Activated naive CD8-positive, alpha-beta T cell treated with anti-CD3 and anti-CD28 coated beads, Interleukin-2, amount 10 ng/mL, durations not matched to agents 7 days and 5 days (primary cell): ENCODE measurements at regions not wholly inside any gene's neighbourhood (a gene's known extent, or its start where the extent isn't known, plus 50 kb on each side); places are given as distances from the start of the nearest gene placed in this dataset.

ENCODE experiments used
- ATAC-seq: fragments of 150-1000 bp; cut with Tn5 transposase; one replicate; pipeline ENCODE4 v1.10.0; 2021; ENCODE audit warnings: low read depth, moderate library complexity
- POLR2A ChIA-PET: fragments of 350-600 bp; sonication (Branson Sonifier 250); formaldehyde crosslinking; loops from one replicate; lab custom pipeline; 2021; ENCODE audit warnings: antibody characterized with exemption; lab: Charles Lee
- DNase-seq: peaks from one replicate; pipeline ENCODE4 v3.0.0; 2021
- H3K27ac Mint-ChIP-seq: one replicate; pipeline ENCODE4 v1.8.0; 2022; ENCODE audit warnings: mild to moderate bottlenecking, mixed read lengths
- H3K27me3 Mint-ChIP-seq: one replicate; pipeline ENCODE4 v1.8.0; 2022; ENCODE audit warnings: mild to moderate bottlenecking, moderate library complexity, mixed read lengths
- H3K36me3 Mint-ChIP-seq: one replicate; pipeline ENCODE4 v1.8.0; 2021; ENCODE audit warnings: mild to moderate bottlenecking, mixed read lengths
- H3K4me1 Mint-ChIP-seq: one replicate; pipeline ENCODE4 v1.8.0; 2021; ENCODE audit warnings: mixed read lengths
- H3K4me3 Mint-ChIP-seq: one replicate; pipeline ENCODE4 v1.8.0; 2022; ENCODE audit warnings: mild to moderate bottlenecking, moderate library complexity, mixed read lengths
- H3K9me3 Mint-ChIP-seq: one replicate; pipeline ENCODE4 v1.8.0; 2021; ENCODE audit warnings: mixed read lengths

DNA sequence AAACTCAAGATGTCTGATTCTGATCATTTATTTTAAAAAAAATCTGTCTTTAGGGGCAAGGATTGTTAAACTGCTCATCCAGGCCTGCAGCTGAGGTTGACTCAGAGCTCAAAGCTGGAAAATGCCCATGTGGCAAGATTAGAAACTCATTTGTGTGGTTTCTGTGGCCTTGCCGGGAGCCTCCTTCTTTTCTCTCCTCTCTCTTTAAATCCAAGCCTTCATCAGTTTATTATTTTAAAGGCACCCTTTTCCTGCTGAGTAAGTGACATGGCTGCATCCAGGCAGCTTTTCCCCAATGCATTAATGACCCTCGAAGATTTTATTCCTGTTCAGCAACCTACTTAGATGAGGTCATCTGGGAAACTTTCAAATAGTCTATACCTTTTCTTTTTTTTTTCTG is 221.3 kb upstream of the CDIN1 start:
- ATAC-seq: no peak
- Mint-ChIP-seq H3K9me3 (no peaks in the 10 kb centered on the region), H3K27me3 (no peaks in the 10 kb centered on the region), H3K4me1 (no peaks in the 10 kb centered on the region), H3K4me3 (no peak overlapping the region), H3K27ac (no peak overlapping the region), H3K36me3 (no peaks in the 10 kb centered on the region)
- DNase-seq: no peak
- POLR2A ChIA-PET: no interaction called here

DNA sequence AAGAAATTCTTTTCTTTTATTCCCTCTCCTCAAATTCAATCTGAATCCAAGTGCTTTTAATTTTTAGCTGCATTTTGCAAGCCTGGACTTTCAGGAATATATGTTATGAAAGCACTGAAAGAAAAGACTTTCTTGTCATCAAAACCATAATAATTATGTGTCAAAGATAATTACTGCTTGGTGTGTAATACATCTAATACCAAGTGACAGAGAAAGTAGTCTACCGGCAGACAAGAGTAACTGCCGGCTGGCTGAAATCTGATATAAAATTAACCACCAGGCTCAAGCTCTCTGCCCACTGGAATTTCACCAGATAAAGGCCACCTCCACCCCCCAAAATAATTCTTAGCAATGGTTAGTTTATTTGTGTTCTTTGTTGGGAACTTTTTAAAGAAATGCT is 220.9 kb upstream of the CDIN1 start:
- DNase-seq: no peak
- Mint-ChIP-seq H3K36me3 (no peaks in the 10 kb centered on the region), H3K4me1 (no peaks in the 10 kb centered on the region), H3K27ac (no peak overlapping the region), H3K4me3 (no peak overlapping the region), H3K9me3 (no peaks in the 10 kb centered on the region), H3K27me3 (no peaks in the 10 kb centered on the region)
- ATAC-seq: no peak
- POLR2A ChIA-PET: no interaction called here

DNA sequence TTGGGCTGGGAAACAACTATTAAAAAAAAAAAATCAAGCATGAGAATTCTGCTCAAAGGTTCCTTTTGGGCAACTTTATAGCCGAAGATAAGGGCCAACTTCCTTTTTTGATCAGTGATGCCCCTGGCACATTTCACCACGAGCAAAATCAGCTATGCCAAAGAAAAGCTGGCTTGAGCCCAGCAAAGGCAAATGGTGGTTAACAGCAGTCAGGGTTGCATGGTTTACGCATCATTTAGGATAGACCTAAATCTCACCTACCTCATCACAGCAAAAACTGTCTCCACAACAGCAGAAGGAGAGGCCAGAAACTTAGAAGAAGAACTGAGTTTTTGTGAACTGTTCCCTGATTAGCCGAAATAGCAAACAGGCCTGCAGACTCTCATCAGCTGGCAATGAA is 220.1 kb upstream of the CDIN1 start:
- ATAC-seq (no peak), DNase-seq (no peak)
- Mint-ChIP-seq H3K9me3 (no peaks in the 10 kb centered on the region), H3K27me3 (no peaks in the 10 kb centered on the region), H3K4me3 (no peak overlapping the region), H3K36me3 (no peaks in the 10 kb centered on the region), H3K27ac (no peak overlapping the region), H3K4me1 (no peaks in the 10 kb centered on the region)
- POLR2A ChIA-PET: no interaction called here

DNA sequence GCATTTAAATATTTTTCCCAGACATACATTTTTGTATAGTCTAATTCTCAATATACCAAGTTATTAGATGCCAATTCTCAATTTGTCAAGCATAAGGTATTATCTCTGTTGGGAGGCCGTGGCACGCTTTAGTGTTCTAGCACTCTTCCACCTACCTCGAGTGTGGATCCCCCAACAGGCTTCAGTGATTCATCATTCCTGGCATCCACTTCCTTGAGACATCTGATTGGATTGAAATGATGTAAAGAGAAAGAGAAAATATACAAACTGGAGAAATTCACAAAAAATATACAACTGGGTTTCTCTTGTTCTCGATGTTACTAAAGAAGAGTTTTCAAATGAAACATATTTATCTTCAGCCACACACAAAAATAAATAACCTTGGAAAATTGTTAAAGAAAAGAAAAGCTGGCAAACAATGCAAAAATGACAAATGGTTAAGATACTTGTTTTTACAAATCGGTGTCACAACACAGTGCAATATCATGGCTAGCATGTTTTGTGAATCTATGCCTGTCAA is 218.0 kb upstream of the CDIN1 start:
- DNase-seq: no peak
- no peak for ATAC-seq
- H3K4me3 Mint-ChIP-seq: no peak overlapping the region
- H3K27me3 Mint-ChIP-seq: no peaks in the 10 kb centered on the region
- H3K27ac Mint-ChIP-seq: no peak overlapping the region
- no peaks in the 10 kb centered on the region for H3K4me1 Mint-ChIP-seq
- POLR2A ChIA-PET: no interaction called here
- no peaks in the 10 kb centered on the region for H3K9me3 Mint-ChIP-seq
- no peaks in the 10 kb centered on the region for H3K36me3 Mint-ChIP-seq

DNA sequence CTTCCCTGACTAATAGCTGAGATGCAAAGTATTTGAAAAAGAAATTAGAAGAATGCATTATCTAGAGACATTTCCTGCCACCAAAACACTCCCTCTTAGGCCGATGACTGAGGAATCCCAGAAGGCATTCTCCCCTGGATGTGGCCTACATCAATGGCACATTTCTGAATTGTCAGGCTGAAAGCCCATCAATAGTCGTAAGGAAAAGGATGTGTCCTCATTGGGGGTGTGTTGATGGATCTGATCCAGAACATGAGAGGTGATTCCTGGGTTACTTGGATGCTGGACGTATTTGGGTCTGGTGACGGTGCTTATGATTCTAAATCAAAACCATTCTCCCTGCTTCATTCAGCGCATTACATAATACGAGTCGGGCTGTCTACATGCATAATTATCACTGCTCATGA is 216.9 kb upstream of the CDIN1 start:
- H3K9me3 Mint-ChIP-seq: no peaks in the 10 kb centered on the region
- POLR2A ChIA-PET: no interaction called here
- H3K27ac Mint-ChIP-seq: no peak overlapping the region
- no peak overlapping the region for H3K4me3 Mint-ChIP-seq
- ATAC-seq (no peak), DNase-seq (no peak)
- H3K36me3 Mint-ChIP-seq: no peaks in the 10 kb centered on the region
- H3K27me3 Mint-ChIP-seq: no peaks in the 10 kb centered on the region
- H3K4me1 Mint-ChIP-seq: no peaks in the 10 kb centered on the region

DNA sequence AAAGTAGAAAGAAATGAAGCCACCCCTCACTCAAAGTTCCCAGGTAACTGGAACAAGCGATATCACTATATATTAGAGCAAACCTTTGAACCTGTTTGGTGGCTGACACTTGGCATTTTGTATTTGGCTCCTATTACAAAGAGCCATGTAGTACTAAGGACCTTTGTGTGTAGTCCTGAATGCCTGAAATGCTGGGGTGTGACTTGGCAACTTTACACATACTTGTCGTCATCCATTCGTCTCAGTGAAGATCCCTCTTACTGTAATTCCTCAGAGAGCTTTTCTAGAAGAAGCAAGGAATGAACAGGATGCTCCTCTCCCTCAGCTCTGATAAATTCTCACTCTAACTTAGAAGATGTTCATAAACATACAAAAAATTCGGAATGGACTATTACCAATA is 216.1 kb upstream of the CDIN1 start:
- DNase-seq (no peak), ATAC-seq (no peak)
- Mint-ChIP-seq H3K27me3 (no peaks in the 10 kb centered on the region), H3K4me1 (no peaks in the 10 kb centered on the region), H3K36me3 (no peaks in the 10 kb centered on the region), H3K4me3 (no peak overlapping the region), H3K27ac (no peak overlapping the region), H3K9me3 (no peaks in the 10 kb centered on the region)
- POLR2A ChIA-PET: no interaction called here

DNA sequence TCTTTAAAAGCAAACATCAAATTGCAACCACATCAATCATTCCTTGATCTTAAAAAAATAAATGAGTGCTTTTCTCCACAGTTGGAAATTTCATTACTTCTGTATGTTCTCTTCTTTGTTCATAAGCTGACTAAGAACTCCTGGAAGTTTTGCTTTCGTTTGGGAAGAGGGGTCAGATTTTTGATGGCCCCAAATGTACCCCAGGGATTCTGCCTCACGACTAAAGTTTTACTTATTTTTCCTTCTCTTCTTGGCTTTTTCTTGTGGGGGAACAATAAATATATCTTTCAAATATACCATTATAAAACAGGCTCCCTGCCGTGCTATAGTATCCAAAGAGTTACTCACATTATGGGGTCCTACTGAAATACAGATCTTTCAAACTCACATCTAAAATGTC is 215.0 kb upstream of the CDIN1 start:
- ATAC-seq (no peak), DNase-seq (no peak)
- H3K27me3 Mint-ChIP-seq: no peaks in the 10 kb centered on the region
- H3K36me3 Mint-ChIP-seq: no peaks in the 10 kb centered on the region
- H3K27ac Mint-ChIP-seq: no peak overlapping the region
- no peaks in the 10 kb centered on the region for H3K9me3 Mint-ChIP-seq
- POLR2A ChIA-PET: no interaction called here
- no peaks in the 10 kb centered on the region for H3K4me1 Mint-ChIP-seq
- no peak overlapping the region for H3K4me3 Mint-ChIP-seq

DNA sequence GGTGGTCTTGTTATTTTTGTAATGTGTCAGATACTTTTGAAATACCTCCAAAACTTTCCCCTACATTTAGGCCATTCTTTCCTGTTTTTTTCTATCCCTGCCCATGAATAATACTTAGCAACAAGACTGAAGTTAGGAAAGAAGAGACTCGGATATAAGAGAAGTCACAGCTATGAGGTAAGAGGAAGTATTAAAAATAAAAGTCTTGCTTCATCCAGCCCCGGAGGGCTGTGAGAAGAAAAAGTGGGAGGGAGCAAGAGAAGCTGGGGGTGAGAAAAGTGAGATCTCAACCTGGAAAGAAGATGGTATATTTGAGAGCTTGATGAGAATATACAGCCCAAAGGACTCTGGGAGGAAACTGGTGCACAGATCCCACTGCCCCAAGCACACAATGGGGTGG is 213.5 kb upstream of the CDIN1 start:
- DNase-seq (no peak), ATAC-seq (no peak)
- no peak overlapping the region for H3K4me3 Mint-ChIP-seq
- H3K4me1 Mint-ChIP-seq: no peaks in the 10 kb centered on the region
- no peaks in the 10 kb centered on the region for H3K36me3 Mint-ChIP-seq
- H3K27me3 Mint-ChIP-seq: no peaks in the 10 kb centered on the region
- POLR2A ChIA-PET: no interaction called here
- no peaks in the 10 kb centered on the region for H3K9me3 Mint-ChIP-seq
- H3K27ac Mint-ChIP-seq: no peak overlapping the region

DNA sequence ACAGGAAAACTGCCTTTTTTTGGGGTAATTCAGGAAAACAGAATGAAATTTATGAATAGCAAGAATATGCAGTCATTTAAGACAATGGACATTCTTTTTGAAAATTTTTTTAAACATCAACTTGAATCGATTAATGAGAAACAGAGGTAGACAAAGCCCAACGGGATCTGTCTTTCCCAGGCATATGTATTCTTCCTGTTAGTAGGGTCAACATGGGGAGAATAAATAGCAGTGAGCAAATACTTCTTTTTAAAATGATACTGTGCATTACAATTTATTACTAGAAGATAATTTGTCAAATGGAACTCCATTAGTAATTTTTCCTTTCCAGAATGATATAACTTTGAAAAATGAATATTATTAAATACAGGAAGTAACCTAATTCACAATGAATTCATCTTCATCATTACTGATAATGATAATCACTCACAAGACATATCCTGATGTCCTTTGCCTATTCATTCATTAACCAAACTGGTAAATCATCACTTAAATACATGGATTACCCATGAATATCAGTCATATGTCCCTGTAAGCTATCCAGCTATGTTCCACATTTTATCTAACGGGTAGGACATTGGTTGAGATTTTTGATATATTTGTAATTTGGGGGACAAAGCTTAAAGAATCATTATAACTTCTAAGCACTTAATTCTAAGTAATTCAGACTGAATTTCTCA is 209.2 kb upstream of the CDIN1 start:
- Mint-ChIP-seq H3K4me3 (no peak overlapping the region), H3K36me3 (no peaks in the 10 kb centered on the region), H3K27ac (no peak overlapping the region), H3K9me3 (no peaks in the 10 kb centered on the region), H3K27me3 (no peaks in the 10 kb centered on the region), H3K4me1 (no peaks in the 10 kb centered on the region)
- no peak for ATAC-seq
- DNase-seq: no peak
- POLR2A ChIA-PET: no interaction called here

DNA sequence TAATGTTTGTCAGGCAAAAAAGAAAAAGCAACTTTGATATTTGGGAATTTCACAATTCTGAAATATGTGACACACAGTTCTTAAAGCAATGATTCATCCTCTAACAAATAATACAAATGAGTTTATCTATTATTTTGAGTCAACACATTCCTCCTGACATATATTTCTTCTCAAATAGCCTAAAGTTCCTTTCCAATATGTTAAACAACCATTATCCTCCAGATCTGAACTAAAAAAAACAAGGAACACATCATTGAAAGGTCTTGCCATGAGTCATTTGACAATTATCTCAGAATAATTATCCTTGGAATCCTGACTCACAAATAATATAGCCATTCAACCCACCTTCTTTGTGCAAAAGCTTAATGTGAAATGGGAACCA is 208.7 kb upstream of the CDIN1 start:
- Mint-ChIP-seq H3K27ac (no peak overlapping the region), H3K9me3 (no peaks in the 10 kb centered on the region), H3K4me1 (no peaks in the 10 kb centered on the region), H3K27me3 (no peaks in the 10 kb centered on the region), H3K36me3 (no peaks in the 10 kb centered on the region), H3K4me3 (no peak overlapping the region)
- POLR2A ChIA-PET: no interaction called here
- no peak for ATAC-seq
- DNase-seq: no peak

DNA sequence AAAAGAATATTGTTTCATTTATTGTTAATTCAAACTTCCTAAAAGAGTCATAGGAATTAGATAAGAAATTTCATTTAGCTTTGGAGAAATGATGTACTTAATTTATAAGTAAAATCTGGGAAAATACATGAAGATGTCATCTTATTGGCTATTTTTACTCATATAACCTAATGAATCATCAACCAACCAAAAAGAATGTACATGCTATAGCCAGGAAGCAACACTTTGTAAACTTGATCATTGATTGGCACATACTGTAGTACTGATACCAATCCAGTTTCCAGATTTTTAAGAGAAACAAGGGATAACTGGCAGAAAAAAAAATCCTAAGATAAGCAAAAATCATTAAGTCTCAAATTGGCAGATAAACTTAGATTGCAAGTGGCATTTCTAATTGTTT is 207.9 kb upstream of the CDIN1 start:
- POLR2A ChIA-PET: no interaction called here
- DNase-seq (no peak), ATAC-seq (no peak)
- Mint-ChIP-seq H3K4me1 (no peaks in the 10 kb centered on the region), H3K9me3 (no peaks in the 10 kb centered on the region), H3K36me3 (no peaks in the 10 kb centered on the region), H3K27me3 (no peaks in the 10 kb centered on the region), H3K27ac (no peak overlapping the region), H3K4me3 (no peak overlapping the region)

DNA sequence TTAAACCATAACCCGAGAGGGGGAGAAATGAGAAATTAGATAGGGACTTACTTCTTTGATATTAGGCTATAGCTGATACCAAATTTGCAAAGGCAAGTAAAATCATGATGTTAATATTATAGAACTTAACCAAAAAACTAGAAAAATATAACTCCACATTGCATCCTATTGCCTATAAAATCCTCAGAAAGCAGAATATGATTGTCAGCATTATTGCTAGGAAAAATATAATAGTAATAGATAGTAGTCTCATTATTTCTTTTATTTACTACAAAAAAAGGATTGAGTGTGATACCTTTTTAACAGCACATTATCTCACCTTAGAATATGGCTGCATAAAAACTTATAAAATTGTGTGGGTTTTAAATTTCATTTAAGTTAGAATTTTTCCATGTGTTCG is 206.5 kb upstream of the CDIN1 start:
- Mint-ChIP-seq H3K9me3 (no peaks in the 10 kb centered on the region), H3K4me1 (no peaks in the 10 kb centered on the region), H3K27ac (no peak overlapping the region), H3K4me3 (no peak overlapping the region), H3K27me3 (no peaks in the 10 kb centered on the region), H3K36me3 (no peaks in the 10 kb centered on the region)
- POLR2A ChIA-PET: no interaction called here
- no peak for DNase-seq
- no peak for ATAC-seq

DNA sequence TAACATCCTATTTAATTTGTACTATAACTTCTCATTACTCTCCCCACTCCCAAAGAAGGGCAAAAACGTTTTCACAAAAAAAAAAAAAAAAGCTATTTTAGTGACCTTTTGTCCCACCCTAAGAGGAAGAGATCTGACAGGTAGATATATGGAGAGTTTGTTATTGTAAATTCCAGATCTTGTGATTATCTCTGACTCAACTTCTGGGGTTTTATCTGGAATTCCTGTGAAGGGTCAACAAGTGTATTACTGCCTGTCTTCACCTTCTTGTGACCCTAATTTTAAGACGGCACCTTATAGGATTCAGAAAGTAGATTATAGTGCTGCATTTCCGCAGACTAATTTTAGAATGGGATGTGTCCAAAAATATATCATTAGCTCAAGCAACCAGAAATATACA is 205.9 kb upstream of the CDIN1 start:
- H3K27me3 Mint-ChIP-seq: no peaks in the 10 kb centered on the region
- ATAC-seq (no peak), DNase-seq (no peak)
- H3K27ac Mint-ChIP-seq: no peak overlapping the region
- no peak overlapping the region for H3K4me3 Mint-ChIP-seq
- H3K36me3 Mint-ChIP-seq: no peaks in the 10 kb centered on the region
- H3K4me1 Mint-ChIP-seq: no peaks in the 10 kb centered on the region
- no peaks in the 10 kb centered on the region for H3K9me3 Mint-ChIP-seq
- POLR2A ChIA-PET: no interaction called here

DNA sequence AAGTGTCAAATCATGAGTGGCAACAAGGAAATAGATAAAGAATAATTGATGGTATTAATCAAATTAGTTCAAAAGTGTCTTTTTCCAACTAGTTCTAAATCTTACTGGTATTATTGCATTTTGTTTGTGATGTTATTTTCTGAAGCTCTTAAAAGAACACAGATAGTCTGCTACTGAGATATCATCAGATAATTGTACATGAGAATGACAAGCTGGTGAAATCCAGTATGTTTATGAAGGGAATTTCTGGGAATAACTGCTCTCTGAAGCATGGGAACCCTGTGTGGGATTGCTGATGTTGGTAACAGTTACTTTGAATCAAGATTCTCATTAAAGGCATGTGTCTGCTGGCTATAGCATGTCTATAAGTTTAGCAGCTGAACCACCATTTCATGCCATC is 190.3 kb upstream of the CDIN1 start:
- Mint-ChIP-seq H3K27ac (no peak overlapping the region), H3K36me3 (no peaks in the 10 kb centered on the region), H3K9me3 (no peaks in the 10 kb centered on the region), H3K27me3 (no peaks in the 10 kb centered on the region), H3K4me1 (no peaks in the 10 kb centered on the region), H3K4me3 (no peak overlapping the region)
- POLR2A ChIA-PET: no interaction called here
- ATAC-seq (no peak), DNase-seq (no peak)

DNA sequence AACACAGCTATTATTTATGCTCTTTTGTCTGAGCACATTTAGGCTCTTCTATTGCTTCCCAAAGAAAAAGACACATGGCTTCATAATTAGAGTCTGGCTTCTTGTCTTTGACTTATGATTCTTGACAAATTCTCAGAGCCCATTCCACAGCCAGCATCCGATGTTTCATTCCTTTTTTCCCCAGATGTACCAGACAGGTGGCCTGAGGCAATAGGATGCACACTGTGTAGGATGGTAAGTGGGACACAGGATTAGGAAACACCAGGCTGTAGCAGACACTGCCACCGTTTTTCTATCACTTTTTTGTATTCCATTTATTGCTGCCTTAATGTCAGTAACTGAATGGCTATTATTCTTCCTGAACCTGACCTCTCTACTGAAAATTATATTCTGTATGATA is 188.9 kb upstream of the CDIN1 start:
- DNase-seq (no peak), ATAC-seq (no peak)
- Mint-ChIP-seq H3K27me3 (no peaks in the 10 kb centered on the region), H3K36me3 (no peaks in the 10 kb centered on the region), H3K27ac (no peak overlapping the region), H3K4me1 (no peaks in the 10 kb centered on the region), H3K4me3 (no peak overlapping the region), H3K9me3 (no peaks in the 10 kb centered on the region)
- POLR2A ChIA-PET: no interaction called here
